ENCODE measurements at regions not wholly inside any gene's neighbourhood (a gene's known extent, or its start where the extent isn't known, plus 50 kb on each side); places are given as distances from the start of the nearest gene placed in this dataset.
"Not testable (repeated sequence)": the region's sequence is repeated elsewhere in the genome, so short reads cannot be mapped to it uniquely, and the experiment has no call there.

- TF ChIP-seq EP300, CTCF (IDR thresholded peaks at IDR 0.05): not testable (repeated sequence)
Observed at GRCh38 chr4:162851241-162851758, 315.4 kb downstream of the NAF1 start.
